IMR-90 (cell line): ENCODE measurements at regions not wholly inside any gene's neighbourhood (a gene's known extent, or its start where the extent isn't known, plus 50 kb on each side); places are given as distances from the start of the nearest gene placed in this dataset.

Experiments
- ATAC-seq: fragments of 200-7000 bp; cut with Tn5 transposase; 2 replicates; pipeline ENCODE4 v1.9.1; 2020; ENCODE audit warnings: low read depth, mild to moderate bottlenecking, moderate library complexity
- BruUV-seq: library from RNA; stranded (reverse); fragments of 400-500 nt; replicated peaks from 2 replicates; lab custom pipeline; 2021; lab: Mats Ljungman, UMichigan
- CTCF ChIA-PET: fragments of 300-600 bp; formaldehyde crosslinking; extraction: SDS; loops from one replicate; lab custom pipeline; 2021; ENCODE audit warnings: antibody characterized with exemption; lab: Yijun Ruan, JAX
- POLR2A ChIA-PET: fragments of 300-600 bp; sonication (Branson Sonifier 250); formaldehyde crosslinking; loops from one replicate; lab custom pipeline; 2022; ENCODE audit warnings: antibody characterized with exemption; ENCODE audit not compliant: unreplicated experiment; lab: Charles Lee
- DNase-seq: peaks from one replicate; pipeline ENCODE4 v3.0.0; 2013
- H2AFZ ChIP-seq: replicated peaks from 2 replicates; pipeline ENCODE3; 2013; ENCODE audit warnings: low read length, mild to moderate bottlenecking; ENCODE audit not compliant: poor library complexity
- H2AK5ac ChIP-seq: 2 replicates; pipeline ENCODE4 v1.6.1; 2013; ENCODE audit warnings: low read depth, low read length, inconsistent platforms
- H2AK9ac ChIP-seq: replicated peaks from 2 replicates; pipeline ENCODE3; 2013; ENCODE audit warnings: mild to moderate bottlenecking, low read depth, low read length, moderate library complexity; ENCODE audit not compliant: poor library complexity
- H2BK120ac ChIP-seq: 2 replicates; pipeline ENCODE4 v1.6.1; 2013; ENCODE audit warnings: low read depth, low read length, inconsistent platforms
- H2BK15ac ChIP-seq: 3 replicates; pipeline ENCODE4 v1.6.1; 2013; ENCODE audit warnings: low read depth, low read length, inconsistent platforms
- H2BK20ac ChIP-seq: 2 replicates; pipeline ENCODE4 v1.6.1; 2013; ENCODE audit warnings: low read depth, mild to moderate bottlenecking, inconsistent platforms, low read length, moderate library complexity
- H2BK5ac ChIP-seq: 2 replicates; pipeline ENCODE4 v1.6.1; 2013; ENCODE audit warnings: mild to moderate bottlenecking, low read depth, low read length, inconsistent platforms; ENCODE audit not compliant: poor library complexity, severe bottlenecking
- H3K14ac ChIP-seq: replicated peaks from 2 replicates; pipeline ENCODE4 v1.6.1; 2013; ENCODE audit warnings: low read depth, low read length, inconsistent platforms
- H3K18ac ChIP-seq: 2 replicates; pipeline ENCODE4 v1.6.1; 2013; ENCODE audit warnings: low read depth, low read length, control low read depth
- H3K23ac ChIP-seq: 2 replicates; pipeline ENCODE4 v1.6.1; 2013; ENCODE audit warnings: low read depth, low read length, inconsistent platforms
- H3K27ac ChIP-seq: 2 replicates; pipeline ENCODE4 v1.5.1; 2013; ENCODE audit warnings: mild to moderate bottlenecking, control low read depth, low read length; ENCODE audit not compliant: insufficient read depth
- H3K27me3 ChIP-seq: 2 replicates; pipeline ENCODE4 v1.6.1; 2013; ENCODE audit warnings: low read length; ENCODE audit not compliant: control insufficient read depth, insufficient read depth
- H3K36me3 ChIP-seq: 2 replicates; pipeline ENCODE4 v1.6.1; 2013; ENCODE audit warnings: low read length, mixed read lengths; ENCODE audit not compliant: control insufficient read depth, insufficient read depth
- H3K4ac ChIP-seq: 2 replicates; pipeline ENCODE4 v1.6.1; 2013; ENCODE audit warnings: low read depth, low read length, inconsistent platforms
- H3K4me1 ChIP-seq: 2 replicates; pipeline ENCODE4 v1.6.1; 2013; ENCODE audit warnings: low read length, mixed read lengths; ENCODE audit not compliant: control insufficient read depth, insufficient read depth
- H3K4me2 ChIP-seq: 2 replicates; pipeline ENCODE4 v1.6.1; 2013; ENCODE audit warnings: low read depth, mild to moderate bottlenecking, control low read depth, low read length, moderate library complexity
- H3K4me3 ChIP-seq: 2 replicates; pipeline ENCODE4 v1.5.1; 2013; ENCODE audit warnings: low read depth, mild to moderate bottlenecking, control low read depth, low read length, moderate library complexity; ENCODE audit not compliant: insufficient read depth
- H3K56ac ChIP-seq: 2 replicates; pipeline ENCODE4 v1.6.1; 2013; ENCODE audit warnings: low read length, inconsistent platforms; ENCODE audit not compliant: insufficient read depth; ENCODE audit errors: extremely low read depth
- H3K79me1 ChIP-seq, 2 experiments: 2 replicates each; pipeline ENCODE4 v1.6.1; 2013; ENCODE audit warnings: low read length in 2 of 2, inconsistent platforms in 1 of 2, low read depth in 1 of 2
- H3K9ac ChIP-seq: 2 replicates; pipeline ENCODE4 v1.6.1; 2013; ENCODE audit warnings: low read depth, low read length, control low read depth
- H3K9me1 ChIP-seq: 2 replicates; pipeline ENCODE4 v1.6.1; 2013; ENCODE audit warnings: low read length, inconsistent platforms; ENCODE audit not compliant: insufficient read depth
- H3K9me3 ChIP-seq: 2 replicates; pipeline ENCODE4 v1.6.1; 2013; ENCODE audit warnings: low read length; ENCODE audit not compliant: control insufficient read depth, insufficient read depth
- H4K20me1 ChIP-seq: 2 replicates; pipeline ENCODE4 v1.6.1; 2013; ENCODE audit warnings: low read length, inconsistent platforms; ENCODE audit not compliant: insufficient read depth
- H4K5ac ChIP-seq: 2 replicates; pipeline ENCODE4 v1.6.1; 2013; ENCODE audit warnings: mild to moderate bottlenecking, low read depth, low read length, control low read depth
- H4K8ac ChIP-seq, 2 experiments: 2 replicates each; pipeline ENCODE4 v1.6.1; 2013; ENCODE audit warnings: low read depth in 2 of 2, low read length in 2 of 2, control low read depth in 1 of 2, inconsistent platforms in 1 of 2
- H4K91ac ChIP-seq: 2 replicates; pipeline ENCODE4 v1.6.1; 2013; ENCODE audit warnings: low read depth, low read length, inconsistent platforms; ENCODE audit not compliant: insufficient read depth
- CEBPB ChIP-seq: IDR thresholded peaks from 2 replicates; pipeline ENCODE4 v1.6.1; 2012; ENCODE audit warnings: low read depth, low read length, improper control_type of control experiment
- CHD1 ChIP-seq: IDR thresholded peaks from 2 replicates; pipeline ENCODE4 v1.6.1; 2012; ENCODE audit warnings: low read depth, low read length, improper control_type of control experiment
- CTCF ChIP-seq: conservative IDR thresholded peaks from 2 replicates; pipeline ENCODE4 v1.5.1; 2012; ENCODE audit warnings: mild to moderate bottlenecking, low read depth, low read length, improper control_type of control experiment
- FOS ChIP-seq: fragments of 150-350 bp; IDR thresholded peaks from 2 replicates; pipeline ENCODE4 v1.6.1; 2016; ENCODE audit warnings: low read depth, low read length
- MAZ ChIP-seq: IDR thresholded peaks from 2 replicates; pipeline ENCODE4 v1.6.1; 2012; ENCODE audit warnings: low read depth, mild to moderate bottlenecking, low read length, improper control_type of control experiment, moderate library complexity, borderline replicate concordance
- MXI1 ChIP-seq: IDR thresholded peaks from 2 replicates; pipeline ENCODE4 v1.6.1; 2012; ENCODE audit warnings: low read depth, mild to moderate bottlenecking, low read length, moderate library complexity, borderline replicate concordance
- POLR2A ChIP-seq: IDR thresholded peaks from 2 replicates; pipeline ENCODE4 v1.6.1; 2012; ENCODE audit warnings: mild to moderate bottlenecking, low read depth, low read length
- RAD21 ChIP-seq: IDR thresholded peaks from 2 replicates; pipeline ENCODE4 v1.6.1; 2012; ENCODE audit warnings: low read length, improper control_type of control experiment
- RCOR1 ChIP-seq: IDR thresholded peaks from 2 replicates; pipeline ENCODE4 v1.6.1; 2012; ENCODE audit warnings: mild to moderate bottlenecking, low read length, improper control_type of control experiment; ENCODE audit not compliant: insufficient replicate concordance
- SMC3 ChIP-seq: fragments of 150-350 bp; IDR thresholded peaks from 2 replicates; pipeline ENCODE4 v1.6.1; 2016; ENCODE audit warnings: low read depth, mild to moderate bottlenecking, antibody characterized with exemption, low read length, moderate library complexity
- WGBS, 2 experiments: methylation state at CpG; one replicate each; pipeline versions ENCODE4 v1.1.5 to v1.1.7; 2013; ENCODE audit warnings: missing lambda C conversion rate in 2 of 2; ENCODE audit not compliant: insufficient read length in 1 of 2; ENCODE audit errors: extremely low coverage in 2 of 2; 5-methylcytosine and 5-hydroxymethylcytosine counted together
- dilution Hi-C: fragments of 300-500 bp; cut with HindIII; formaldehyde crosslinking; loops from one replicate; pipeline ENCODE4 v1.14.3; 2018; ENCODE audit warnings: low sequenced_read_pairs; ENCODE audit not compliant: unreplicated experiment
- in situ Hi-C: fragments of 300-500 bp; cut with MboI; formaldehyde crosslinking; loops from 3 replicates; pipeline ENCODE4 v1.14.3; 2019; ENCODE audit warnings: low sequenced_read_pairs, inconsistent platforms, mixed read lengths
- intact Hi-C: fragments of 100-400 bp; cut with micrococcal nuclease; formaldehyde crosslinking; loops from 2 replicates; pipeline ENCODE4 v1.10.0; 2022

- H3K9me1 ChIP-seq = no peaks in the 10 kb centered on the region
- H3K4ac ChIP-seq = no peak overlapping the region
- no peak overlapping the region for H2AFZ ChIP-seq
- in situ Hi-C loops (no loop called here), intact Hi-C loops (no loop called here), dilution Hi-C loops (no loop called here)
- no peak overlapping the region for H3K56ac ChIP-seq
- POLR2A ChIA-PET = no interaction called here
- H4K5ac ChIP-seq = no peak overlapping the region
- no peaks in the 10 kb centered on the region for H4K20me1 ChIP-seq
- no peaks in the 10 kb centered on the region for H3K79me1 ChIP-seq
- no peak overlapping the region for H3K4me2 ChIP-seq
- ATAC-seq (no peak), DNase-seq (no peak)
- H2AK5ac ChIP-seq = no peak overlapping the region
- no peak overlapping the region for H4K8ac ChIP-seq
- WGBS, 2 experiments = no CpG with 5 or more reads among the region's 2 CpGs
- no peak overlapping the region for H2BK20ac ChIP-seq
- no peak overlapping the region for H3K27ac ChIP-seq
- H2AK9ac ChIP-seq = no peak overlapping the region
- H3K4me3 ChIP-seq = no peak overlapping the region
- BruUV-seq = no TSS peak
- H3K36me3 ChIP-seq = no peaks in the 10 kb centered on the region
- no peak overlapping the region for H4K91ac ChIP-seq
- H2BK5ac ChIP-seq = no peak overlapping the region
- no peak overlapping the region for H3K18ac ChIP-seq
- H3K27me3 ChIP-seq = no peaks in the 10 kb centered on the region
- no peaks in the 10 kb centered on the region for H3K4me1 ChIP-seq
- no peak overlapping the region for H2BK15ac ChIP-seq
- no peak overlapping the region for H3K23ac ChIP-seq
- no peaks in the 10 kb centered on the region for H3K9me3 ChIP-seq
- H3K9ac ChIP-seq = no peak overlapping the region
- no peak overlapping the region for H2BK120ac ChIP-seq
- TF ChIP-seq MXI1 (no peak), CEBPB (no peak), RAD21 (no peak), POLR2A (no peak), CHD1 (no peak), FOS (no peak), MAZ (no peak), SMC3 (no peak), CTCF (no peak), RCOR1 (no peak)
- CTCF ChIA-PET = no interaction called here
- H3K14ac ChIP-seq = no peak overlapping the region
These were observed 131.1 kb upstream of the SOX4 start for GRCh38 chr6:21462519-21462852.
